Right atrium auricular region (tissue), 2 donors: ENCODE measurements at regions not wholly inside any gene's neighbourhood (a gene's known extent, or its start where the extent isn't known, plus 50 kb on each side); places are given as distances from the start of the nearest gene placed in this dataset.

Experiments used
- DNase-seq: peaks from one replicate; pipeline ENCODE4 v3.0.0-alpha.2; 2019; ENCODE audit warnings: low spot score
- H3K27ac ChIP-seq, 2 donors: fragments of 200-600 bp; sonication (generic); 1 replicate in 1 of 2; 2 replicates in 1 of 2; pipeline ENCODE4 v1.5.1; 2016 to 2019
- H3K27me3 ChIP-seq, 2 donors: fragments of 200-600 bp; sonication (generic); one replicate each; pipeline versions ENCODE4 v1.5.1 to v1.6.0; 2017 to 2019
- H3K36me3 ChIP-seq: fragments of 200-600 bp; sonication (generic); one replicate; pipeline ENCODE4 v1.5.1; 2016
- H3K4me1 ChIP-seq, 2 donors: fragments of 200-600 bp; sonication (generic); one replicate each; pipeline versions ENCODE4 v1.5.1 to v1.6.0; 2017 to 2019
- H3K4me3 ChIP-seq, 2 donors: fragments of 200-600 bp; sonication (generic); 1 replicate in 1 of 2; 2 replicates in 1 of 2; pipeline ENCODE4 v1.5.1; 2017 to 2019; ENCODE audit warnings: mild to moderate bottlenecking in 1 of 2, moderate library complexity in 1 of 2
- H3K9me3 ChIP-seq, 2 donors: fragments of 200-600 bp; sonication (generic); one replicate each; pipeline ENCODE4 v1.5.1; 2019
- TF ChIP-seq, protein P1 (sequence below), 2 donors: fragments of 200-600 bp; sonication (generic); IDR thresholded peaks; one replicate each; pipeline ENCODE4 v1.5.1; 2019; ENCODE audit warnings: antibody characterized with exemption in 2 of 2

DNA sequence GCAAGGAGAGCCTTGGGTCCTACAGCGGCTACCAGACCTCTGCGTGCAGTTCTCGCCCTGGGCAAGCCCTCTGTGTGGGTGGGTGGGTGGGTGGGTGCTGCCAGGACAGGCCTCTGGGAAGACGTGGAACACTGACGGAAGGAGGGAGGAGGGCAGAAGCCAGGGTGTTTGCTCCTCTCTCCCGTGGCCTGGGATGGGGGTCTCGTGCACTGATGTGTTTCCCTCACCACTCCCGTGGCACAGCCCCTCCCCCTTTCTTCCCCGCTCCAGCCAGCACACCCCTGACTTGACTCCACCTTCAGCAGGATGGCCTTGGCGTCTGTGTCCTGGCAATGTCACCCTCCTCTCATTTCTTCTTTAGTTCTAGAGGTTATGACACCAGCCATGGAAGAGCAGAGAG is 130.0 kb downstream of the CDH26 start:
- no peak overlapping the region for H3K4me3 ChIP-seq
- no peaks in the 10 kb centered on the region for H3K9me3 ChIP-seq
- no peaks in the 10 kb centered on the region for H3K4me1 ChIP-seq
- DNase-seq, result no peak
- H3K27ac ChIP-seq, result no peak overlapping the region
- H3K27me3 ChIP-seq, result peaks cover 0 to 10% of the 10 kb centered on the region in 2 donors
- no peaks in the 10 kb centered on the region for H3K36me3 ChIP-seq
- TF ChIP-seq, protein P1, sequence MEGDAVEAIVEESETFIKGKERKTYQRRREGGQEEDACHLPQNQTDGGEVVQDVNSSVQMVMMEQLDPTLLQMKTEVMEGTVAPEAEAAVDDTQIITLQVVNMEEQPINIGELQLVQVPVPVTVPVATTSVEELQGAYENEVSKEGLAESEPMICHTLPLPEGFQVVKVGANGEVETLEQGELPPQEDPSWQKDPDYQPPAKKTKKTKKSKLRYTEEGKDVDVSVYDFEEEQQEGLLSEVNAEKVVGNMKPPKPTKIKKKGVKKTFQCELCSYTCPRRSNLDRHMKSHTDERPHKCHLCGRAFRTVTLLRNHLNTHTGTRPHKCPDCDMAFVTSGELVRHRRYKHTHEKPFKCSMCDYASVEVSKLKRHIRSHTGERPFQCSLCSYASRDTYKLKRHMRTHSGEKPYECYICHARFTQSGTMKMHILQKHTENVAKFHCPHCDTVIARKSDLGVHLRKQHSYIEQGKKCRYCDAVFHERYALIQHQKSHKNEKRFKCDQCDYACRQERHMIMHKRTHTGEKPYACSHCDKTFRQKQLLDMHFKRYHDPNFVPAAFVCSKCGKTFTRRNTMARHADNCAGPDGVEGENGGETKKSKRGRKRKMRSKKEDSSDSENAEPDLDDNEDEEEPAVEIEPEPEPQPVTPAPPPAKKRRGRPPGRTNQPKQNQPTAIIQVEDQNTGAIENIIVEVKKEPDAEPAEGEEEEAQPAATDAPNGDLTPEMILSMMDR (IDR thresholded peaks at IDR 0.05), result no peak

DNA sequence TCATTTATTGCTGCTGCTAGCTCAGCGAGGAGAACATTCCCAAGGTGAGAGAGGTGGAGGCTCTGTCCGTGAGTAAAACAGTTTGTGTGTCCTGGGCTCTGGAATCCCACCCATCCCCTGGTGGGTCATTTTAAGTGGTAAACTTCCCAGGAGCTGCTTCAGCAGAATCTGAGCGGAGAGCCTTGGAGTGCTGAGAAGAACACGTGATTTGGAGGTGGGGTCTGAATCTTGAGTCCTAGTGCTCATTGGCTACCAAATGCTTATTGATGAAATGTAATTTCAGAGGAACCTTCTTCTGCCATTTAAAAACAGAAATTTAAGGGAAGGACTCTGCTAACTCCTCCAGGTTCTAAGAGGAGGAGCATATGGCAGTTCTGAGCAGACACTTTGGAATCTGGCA is 132.4 kb downstream of the CDH26 start:
- no peak for DNase-seq
- H3K27me3 ChIP-seq, result peaks cover 0 to 10% of the 10 kb centered on the region in 2 donors
- H3K4me1 ChIP-seq, result peaks cover 0 to 6% of the 10 kb centered on the region in 2 donors
- TF ChIP-seq, protein P1 (IDR thresholded peaks at IDR 0.05), result no peak
- H3K27ac ChIP-seq, result no peak overlapping the region
- H3K9me3 ChIP-seq, result no peaks in the 10 kb centered on the region
- H3K4me3 ChIP-seq, result no peak overlapping the region
- H3K36me3 ChIP-seq, result no peaks in the 10 kb centered on the region

DNA sequence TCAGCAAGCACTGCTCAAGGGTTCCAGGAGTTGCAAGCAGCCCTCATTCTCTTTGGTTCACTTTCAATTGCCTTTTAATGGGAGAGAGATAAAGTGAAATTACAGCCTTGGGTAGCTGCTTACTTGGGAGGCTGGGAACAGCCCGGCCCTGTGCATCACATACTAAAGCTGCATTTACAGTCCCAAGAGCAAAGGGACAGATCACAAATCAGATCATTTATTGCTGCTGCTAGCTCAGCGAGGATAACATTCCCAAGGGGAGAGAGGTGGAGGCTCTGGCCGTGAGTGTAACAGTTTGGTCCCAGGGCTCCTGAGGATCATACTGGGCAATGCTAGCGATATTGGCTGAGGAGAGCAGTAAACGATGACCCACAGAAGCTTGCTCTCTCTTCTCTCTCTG is 133.1 kb downstream of the CDH26 start:
- Histone ChIP-seq H3K4me3 (no peak overlapping the region), H3K9me3 (no peaks in the 10 kb centered on the region), H3K27ac (no peak overlapping the region), H3K36me3 (no peaks in the 10 kb centered on the region), H3K4me1 (peaks cover 0 to 7% of the 10 kb centered on the region in 2 donors), H3K27me3 (peaks cover 0 to 10% of the 10 kb centered on the region in 2 donors)
- DNase-seq, result no peak
- TF ChIP-seq, protein P1 (IDR thresholded peaks at IDR 0.05), result no peak

DNA sequence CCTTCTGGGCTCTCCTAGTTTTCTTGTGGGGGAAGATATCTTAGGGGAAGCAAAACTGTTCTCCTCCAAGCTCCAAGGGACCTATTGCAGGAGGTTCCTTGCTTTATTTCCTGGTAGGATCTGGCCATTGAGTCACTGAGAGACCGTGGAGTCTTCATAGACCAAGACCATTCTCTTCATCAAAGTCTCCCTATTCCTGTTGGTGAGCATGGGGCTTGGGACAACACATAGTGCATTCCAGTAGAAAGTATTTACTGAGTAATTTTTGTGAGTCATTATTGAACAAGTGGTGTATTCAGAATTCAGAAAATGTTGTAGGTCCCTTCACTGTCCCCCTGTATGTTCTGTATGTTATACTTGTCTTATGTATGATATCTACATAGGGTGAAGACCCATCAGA is 133.6 kb downstream of the CDH26 start:
- H3K9me3 ChIP-seq, result no peaks in the 10 kb centered on the region
- DNase-seq, result no peak
- TF ChIP-seq, protein P1 (IDR thresholded peaks at IDR 0.05), result no peak
- H3K4me1 ChIP-seq, result peaks cover 0 to 7% of the 10 kb centered on the region in 2 donors
- H3K27ac ChIP-seq, result no peak overlapping the region
- no peak overlapping the region for H3K4me3 ChIP-seq
- H3K36me3 ChIP-seq, result no peaks in the 10 kb centered on the region
- peaks cover 0 to 10% of the 10 kb centered on the region in 2 donors for H3K27me3 ChIP-seq

DNA sequence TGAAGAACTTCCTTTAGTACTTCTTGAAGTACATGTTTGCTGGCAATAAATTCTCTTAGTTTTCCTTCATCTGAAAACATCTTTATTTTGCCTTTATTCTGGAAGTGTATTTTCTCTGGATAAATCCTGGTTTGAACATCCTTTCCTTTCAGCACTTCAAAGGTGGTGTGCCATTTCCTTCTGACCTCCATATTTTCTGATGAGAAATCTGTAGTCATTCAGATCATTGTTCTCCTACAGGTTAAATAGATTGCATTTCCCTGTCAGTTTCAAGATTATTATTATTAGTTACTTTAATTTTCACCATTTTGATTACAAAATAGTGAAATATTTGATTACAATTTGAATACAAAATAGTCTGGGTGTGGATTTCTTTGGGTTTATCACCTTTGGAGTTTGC is 134.5 kb downstream of the CDH26 start:
- H3K4me1 ChIP-seq, result peaks cover 0 to 7% of the 10 kb centered on the region in 2 donors
- H3K27me3 ChIP-seq, result peaks cover 0 to 6% of the 10 kb centered on the region in 2 donors
- no peak overlapping the region for H3K4me3 ChIP-seq
- TF ChIP-seq, protein P1 (IDR thresholded peaks at IDR 0.05), result no peak
- no peaks in the 10 kb centered on the region for H3K36me3 ChIP-seq
- H3K9me3 ChIP-seq, result no peaks in the 10 kb centered on the region
- H3K27ac ChIP-seq, result no peak overlapping the region
- no peak for DNase-seq

DNA sequence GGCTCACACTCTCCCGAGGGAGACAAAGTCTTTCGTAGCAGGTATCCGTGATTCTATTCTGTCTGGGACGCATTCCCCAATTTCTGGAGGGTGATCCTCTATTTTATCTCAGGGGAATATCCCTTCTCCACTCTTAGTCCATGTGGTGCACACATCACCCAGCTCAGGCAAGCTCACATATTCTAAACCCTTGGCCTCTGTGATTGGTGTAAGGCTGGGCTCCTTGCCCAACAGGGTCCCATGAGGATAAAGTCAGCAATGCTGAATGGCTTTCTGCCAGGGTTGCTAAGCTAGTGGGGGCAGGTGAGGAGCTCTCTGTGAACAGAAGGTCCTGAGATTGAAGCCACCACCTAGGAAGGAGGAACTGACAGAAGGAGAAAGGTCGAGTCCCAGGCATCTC is 137.2 kb downstream of the CDH26 start:
- DNase-seq, result no peak
- no peak overlapping the region for H3K4me3 ChIP-seq
- peaks cover 0 to 7% of the 10 kb centered on the region in 2 donors for H3K4me1 ChIP-seq
- H3K9me3 ChIP-seq, result peaks cover 0 to 6% of the 10 kb centered on the region in 2 donors
- H3K27ac ChIP-seq, result no peak overlapping the region
- TF ChIP-seq, protein P1 (IDR thresholded peaks at IDR 0.05), result no peak
- no peaks in the 10 kb centered on the region for H3K36me3 ChIP-seq
- no peaks in the 10 kb centered on the region for H3K27me3 ChIP-seq
